Astrocyte (in vitro differentiated cells and primary cell): ENCODE measurements at regions not wholly inside any gene's neighbourhood (a gene's known extent, or its start where the extent isn't known, plus 50 kb on each side); places are given as distances from the start of the nearest gene placed in this dataset.

ENCODE experiments used
- DNase-seq: peaks from one replicate; pipeline ENCODE4 v3.0.0-alpha.2; 2010; ENCODE audit warnings: low read depth
- FAIRE-seq: peaks from 2 replicates; lab custom pipeline; 2011; peaks lifted over from hg19 to GRCh38; lab: Jason Lieb, UNC
- H2AFZ ChIP-seq: 2 replicates; pipeline ENCODE4 v1.6.0; 2012; ENCODE audit warnings: low read depth, low read length, inconsistent platforms
- H3K27ac ChIP-seq: 2 replicates; pipeline ENCODE4 v1.5.1; 2011; ENCODE audit warnings: low read depth, low read length, inconsistent platforms
- H3K27me3 ChIP-seq: 2 replicates; pipeline ENCODE4 v1.6.0; 2011; ENCODE audit warnings: low read length, inconsistent platforms; ENCODE audit not compliant: insufficient read depth
- H3K36me3 ChIP-seq: 2 replicates; pipeline ENCODE4 v1.5.1; 2011; ENCODE audit warnings: low read length, inconsistent platforms; ENCODE audit not compliant: insufficient read depth
- H3K4me1 ChIP-seq: 2 replicates; pipeline ENCODE4 v1.5.1; 2011; ENCODE audit warnings: low read length, inconsistent platforms; ENCODE audit not compliant: insufficient read depth
- H3K4me2 ChIP-seq: 2 replicates; pipeline ENCODE4 v1.6.0; 2012; ENCODE audit warnings: low read length, inconsistent platforms
- H3K4me3 ChIP-seq: 2 replicates; pipeline ENCODE4 v1.5.1; 2011; ENCODE audit warnings: low read depth, mild to moderate bottlenecking, low read length, inconsistent platforms; ENCODE audit not compliant: insufficient read depth
- H3K79me2 ChIP-seq: 2 replicates; pipeline ENCODE4 v1.6.0; 2012; ENCODE audit warnings: mild to moderate bottlenecking, low read length, inconsistent platforms; ENCODE audit not compliant: insufficient read depth
- H3K9ac ChIP-seq: 2 replicates; pipeline ENCODE4 v1.6.0; 2012; ENCODE audit warnings: mild to moderate bottlenecking, low read length, inconsistent platforms
- H3K9me3 ChIP-seq: 2 replicates; pipeline ENCODE4 v1.5.1; 2012; ENCODE audit warnings: low read depth, mild to moderate bottlenecking, low read length, inconsistent platforms; ENCODE audit not compliant: insufficient read depth
- H4K20me1 ChIP-seq: 2 replicates; pipeline ENCODE4 v1.6.0; 2012; ENCODE audit warnings: low read length, inconsistent platforms; ENCODE audit not compliant: insufficient read depth
- H3K27ac Mint-ChIP-seq: one replicate; pipeline ENCODE4 v1.8.0; 2021; ENCODE audit warnings: mild to moderate bottlenecking, mixed read lengths; ENCODE audit not compliant: unreplicated experiment
- H3K27me3 Mint-ChIP-seq: one replicate; pipeline ENCODE4 v1.8.0; 2021; ENCODE audit warnings: low read depth, mixed read lengths; ENCODE audit not compliant: unreplicated experiment
- H3K36me3 Mint-ChIP-seq: one replicate; pipeline ENCODE4 v1.8.0; 2021; ENCODE audit warnings: low read depth, mixed read lengths; ENCODE audit not compliant: unreplicated experiment
- H3K4me1 Mint-ChIP-seq: one replicate; pipeline ENCODE4 v1.8.0; 2021; ENCODE audit warnings: low read depth, mixed read lengths; ENCODE audit not compliant: unreplicated experiment
- H3K4me3 Mint-ChIP-seq: one replicate; pipeline ENCODE4 v1.8.0; 2021; ENCODE audit warnings: mild to moderate bottlenecking, moderate library complexity, mixed read lengths; ENCODE audit not compliant: unreplicated experiment
- H3K9me3 Mint-ChIP-seq: one replicate; pipeline ENCODE4 v1.8.0; 2021; ENCODE audit warnings: mild to moderate bottlenecking, mixed read lengths; ENCODE audit not compliant: unreplicated experiment
- CTCF ChIP-seq: IDR thresholded peaks from 2 replicates; pipeline ENCODE4 v1.5.1; 2011; ENCODE audit warnings: low read depth, mild to moderate bottlenecking, inconsistent platforms, low read length, moderate library complexity; ENCODE audit not compliant: insufficient read depth
- EZH2 ChIP-seq: IDR thresholded peaks from 2 replicates; pipeline ENCODE4 v1.6.1; 2012; ENCODE audit warnings: mild to moderate bottlenecking, low read length, inconsistent platforms; ENCODE audit not compliant: insufficient read depth

DNA sequence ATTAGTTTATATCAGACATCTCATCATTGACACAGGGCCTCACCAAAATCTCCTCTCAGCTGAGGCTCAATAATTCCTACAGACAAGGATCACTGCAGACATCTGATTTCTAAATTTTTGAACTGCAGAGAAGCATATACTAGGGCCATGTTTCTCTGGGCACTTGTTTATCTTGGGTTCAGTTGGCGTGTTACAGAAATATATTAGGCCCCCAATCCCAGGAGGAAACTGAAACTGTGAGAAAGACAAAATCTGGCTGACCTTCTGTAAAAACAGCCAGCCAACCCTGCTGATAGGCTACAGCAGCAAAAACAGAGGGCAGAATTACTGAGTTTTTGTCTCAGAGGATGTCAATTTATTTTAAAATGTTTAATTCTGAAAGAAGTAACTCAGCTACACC lies 634.6 kb downstream of the ETNK1 start:
- H3K27ac Mint-ChIP-seq: no peak overlapping the region
- H3K36me3 ChIP-seq: no peaks in the 10 kb centered on the region

GRCh38 chr12:23262670-23263069 lies 637.7 kb downstream of the ETNK1 start:
- Histone ChIP-seq H3K27ac (no peak overlapping the region), H3K4me3 (no peak overlapping the region), H2AFZ (no peak overlapping the region), H3K9ac (no peak overlapping the region), H3K4me2 (no peak overlapping the region), H4K20me1 (no peaks in the 10 kb centered on the region), H3K36me3 (no peaks in the 10 kb centered on the region), H3K79me2 (no peaks in the 10 kb centered on the region), H3K27me3 (no peaks in the 10 kb centered on the region), H3K4me1 (no peaks in the 10 kb centered on the region), H3K9me3 (no peaks in the 10 kb centered on the region)
- DNase-seq: no peak
- no peaks in the 10 kb centered on the region for H3K4me1 Mint-ChIP-seq
- H3K27me3 Mint-ChIP-seq: no peaks in the 10 kb centered on the region
- peaks cover 2% of the 10 kb centered on the region for H3K9me3 Mint-ChIP-seq
- H3K27ac Mint-ChIP-seq: no peak overlapping the region
- H3K4me3 Mint-ChIP-seq: no peak overlapping the region
- H3K36me3 Mint-ChIP-seq: no peaks in the 10 kb centered on the region
- no peak for FAIRE-seq
- TF ChIP-seq EZH2: no peak
- no peak for TF ChIP-seq CTCF

More for the DNA sequence above, 634.6 kb downstream of the ETNK1 start:
- Histone ChIP-seq H3K79me2 (no peaks in the 10 kb centered on the region), H3K4me3 (no peak overlapping the region), H2AFZ (no peak overlapping the region), H3K9ac (no peak overlapping the region), H3K4me1 (no peaks in the 10 kb centered on the region), H3K9me3 (no peaks in the 10 kb centered on the region), H4K20me1 (no peaks in the 10 kb centered on the region), H3K27ac (no peak overlapping the region), H3K4me2 (no peak overlapping the region), H3K27me3 (no peaks in the 10 kb centered on the region)
- FAIRE-seq (no peak), DNase-seq (no peak)
- Mint-ChIP-seq H3K4me1 (no peaks in the 10 kb centered on the region), H3K27me3 (no peaks in the 10 kb centered on the region), H3K9me3 (no peaks in the 10 kb centered on the region), H3K4me3 (no peak overlapping the region), H3K36me3 (no peaks in the 10 kb centered on the region)
- TF ChIP-seq EZH2 (no peak), CTCF (no peak)

DNA sequence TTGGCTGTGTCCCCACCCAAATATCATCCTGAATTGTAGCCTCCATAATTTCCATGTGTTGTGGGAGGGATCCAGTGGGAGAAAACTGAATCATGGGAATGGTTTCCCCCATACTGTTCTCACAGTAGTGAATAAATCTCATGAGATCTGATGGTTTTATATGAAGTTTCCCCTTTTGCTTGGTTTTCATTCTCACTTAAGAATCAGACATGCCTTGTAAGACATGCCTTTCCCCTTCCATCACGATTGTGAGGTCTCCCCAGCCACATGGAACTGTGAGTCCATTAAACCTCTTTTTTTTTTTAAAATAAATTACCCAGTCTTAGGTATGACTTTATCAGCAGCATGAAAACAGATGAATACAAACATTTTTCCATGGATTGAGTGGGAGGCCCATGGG lies 652.9 kb downstream of the ETNK1 start:
- no peaks in the 10 kb centered on the region for H3K9me3 Mint-ChIP-seq
- Histone ChIP-seq H3K9me3 (no peaks in the 10 kb centered on the region), H4K20me1 (no peaks in the 10 kb centered on the region), H3K79me2 (no peaks in the 10 kb centered on the region), H3K27me3 (no peaks in the 10 kb centered on the region), H3K4me3 (no peak overlapping the region), H3K4me2 (no peak overlapping the region), H3K9ac (no peak overlapping the region), H3K27ac (no peak overlapping the region), H3K4me1 (no peaks in the 10 kb centered on the region), H3K36me3 (no peaks in the 10 kb centered on the region), H2AFZ (no peak overlapping the region)
- DNase-seq (no peak), FAIRE-seq (no peak)
- H3K4me1 Mint-ChIP-seq: no peaks in the 10 kb centered on the region
- no peaks in the 10 kb centered on the region for H3K27me3 Mint-ChIP-seq
- TF ChIP-seq CTCF (no peak), EZH2 (no peak)
- H3K36me3 Mint-ChIP-seq: no peaks in the 10 kb centered on the region
- H3K27ac Mint-ChIP-seq: no peak overlapping the region
- no peak overlapping the region for H3K4me3 Mint-ChIP-seq
